Stimulated activated CD4-positive, alpha-beta T cell treated with anti-CD3 and anti-CD28 coated beads, Interleukin-15, amount 100 ng/mL, for 24 hours (primary cell): ENCODE measurements at regions not wholly inside any gene's neighbourhood (a gene's known extent, or its start where the extent isn't known, plus 50 kb on each side); places are given as distances from the start of the nearest gene placed in this dataset.

Experiments used
- DNase-seq: peaks from one replicate; pipeline ENCODE4 v3.0.0-alpha.2; 2020

GRCh38 chr10:60663850-60664249 is 114.4 kb upstream of the CDK1 start:
- DNase-seq = peak; percentile 16

GRCh38 chr10:60662917-60663614 is 115.2 kb upstream of the CDK1 start:
- DNase-seq = no peak

GRCh38 chr10:60661637-60662036 is 116.6 kb upstream of the CDK1 start:
- no peak for DNase-seq

GRCh38 chr10:60660625-60661024 is 117.7 kb upstream of the CDK1 start:
- DNase-seq = no peak

- no peak for DNase-seq
These were observed 123.3 kb upstream of the CDK1 start for GRCh38 chr10:60654813-60655464.

- DNase-seq = no peak
These were observed 125.7 kb upstream of the CDK1 start for GRCh38 chr10:60652628-60653027.

- no peak for DNase-seq
These were observed 127.9 kb upstream of the CDK1 start for GRCh38 chr10:60650378-60650800.

GRCh38 chr10:60649485-60650377 is 128.5 kb upstream of the CDK1 start:
- DNase-seq = no peak

GRCh38 chr10:60648761-60649160 is 129.5 kb upstream of the CDK1 start:
- DNase-seq = no peak

GRCh38 chr10:60646966-60647796 is 131.1 kb upstream of the CDK1 start:
- peak; percentile 47 for DNase-seq

- DNase-seq = no peak
These were observed 132.3 kb upstream of the CDK1 start for GRCh38 chr10:60645980-60646379.

GRCh38 chr10:60644436-60645130 is 133.7 kb upstream of the CDK1 start:
- DNase-seq = no peak

GRCh38 chr10:60643874-60644273 is 134.4 kb upstream of the CDK1 start:
- no peak for DNase-seq

- no peak for DNase-seq
These were observed 148.9 kb upstream of the CDK1 start for GRCh38 chr10:60629332-60629731.

GRCh38 chr10:60627778-60628748 is 150.2 kb upstream of the CDK1 start:
- DNase-seq = no peak

- DNase-seq = no peak
These were observed 152.2 kb upstream of the CDK1 start for GRCh38 chr10:60626037-60626436.

GRCh38 chr10:60623627-60624026 is 154.7 kb upstream of the CDK1 start:
- no peak for DNase-seq

- DNase-seq = no peak
These were observed 157.3 kb upstream of the CDK1 start for GRCh38 chr10:60621018-60621417.

GRCh38 chr10:60618861-60619260 is 159.4 kb upstream of the CDK1 start:
- DNase-seq = no peak

- DNase-seq = no peak
These were observed 162.7 kb upstream of the CDK1 start for GRCh38 chr10:60615541-60615940.

GRCh38 chr10:60614363-60614762 is 163.9 kb upstream of the CDK1 start:
- DNase-seq = no peak
